Epithelial cell of esophagus (primary cell): ENCODE measurements at regions not wholly inside any gene's neighbourhood (a gene's known extent, or its start where the extent isn't known, plus 50 kb on each side); places are given as distances from the start of the nearest gene placed in this dataset.

ENCODE experiments used
- DNase-seq: peaks from one replicate; pipeline ENCODE4 v3.0.0; 2010; ENCODE audit warnings: low read depth
- H3K4me3 ChIP-seq: 2 replicates; pipeline ENCODE4 v1.5.1; 2011; ENCODE audit warnings: mild to moderate bottlenecking, low read length, control low read depth
- CTCF ChIP-seq: IDR thresholded peaks from 2 replicates; pipeline ENCODE4 v1.5.1; 2011; ENCODE audit warnings: low read depth, mild to moderate bottlenecking, low read length, control low read depth, inconsistent platforms; ENCODE audit not compliant: insufficient read depth; ENCODE audit errors: missing control alignments

- no peak for DNase-seq
- TF ChIP-seq CTCF = no peak
- no peak overlapping the region for H3K4me3 ChIP-seq
These were observed 77.8 kb upstream of the TAMM41 start for GRCh38 chr3:11924518-11924917.

- H3K4me3 ChIP-seq = no peak overlapping the region
- no peak for TF ChIP-seq CTCF
- DNase-seq = no peak
These were observed 75.8 kb upstream of the SYN2 start for GRCh38 chr3:11928381-11928780.

- H3K4me3 ChIP-seq = no peak overlapping the region
- TF ChIP-seq CTCF = no peak
- no peak for DNase-seq
These were observed 74.7 kb upstream of the SYN2 start for GRCh38 chr3:11929531-11929930.

GRCh38 chr3:11930084-11930483, 74.1 kb upstream of the SYN2 start:
- no peak for TF ChIP-seq CTCF
- no peak overlapping the region for H3K4me3 ChIP-seq
- DNase-seq = no peak

- DNase-seq = no peak
- no peak for TF ChIP-seq CTCF
These were observed 71.6 kb upstream of the SYN2 start for GRCh38 chr3:11932636-11933035.

GRCh38 chr3:11933529-11933928, 70.7 kb upstream of the SYN2 start:
- TF ChIP-seq CTCF = no peak
- DNase-seq = no peak
- H3K4me3 ChIP-seq = no peak overlapping the region

More at GRCh38 chr3:11932636-11933035, 71.6 kb upstream of the SYN2 start:
- H3K4me3 ChIP-seq = no peak overlapping the region

- peak; percentile 71 for TF ChIP-seq CTCF
- DNase-seq = peak; percentile 47
- no peak overlapping the region for H3K4me3 ChIP-seq
These were observed 60.0 kb upstream of the SYN2 start for GRCh38 chr3:11944052-11944673.
